ENCODE measurements at regions not wholly inside any gene's neighbourhood (a gene's known extent, or its start where the extent isn't known, plus 50 kb on each side); places are given as distances from the start of the nearest gene placed in this dataset.

GRCh38 chr2:103960129-103960513 lies 893.8 kb upstream of the POU3F3 start:
- no peak for DNase-seq

DNA sequence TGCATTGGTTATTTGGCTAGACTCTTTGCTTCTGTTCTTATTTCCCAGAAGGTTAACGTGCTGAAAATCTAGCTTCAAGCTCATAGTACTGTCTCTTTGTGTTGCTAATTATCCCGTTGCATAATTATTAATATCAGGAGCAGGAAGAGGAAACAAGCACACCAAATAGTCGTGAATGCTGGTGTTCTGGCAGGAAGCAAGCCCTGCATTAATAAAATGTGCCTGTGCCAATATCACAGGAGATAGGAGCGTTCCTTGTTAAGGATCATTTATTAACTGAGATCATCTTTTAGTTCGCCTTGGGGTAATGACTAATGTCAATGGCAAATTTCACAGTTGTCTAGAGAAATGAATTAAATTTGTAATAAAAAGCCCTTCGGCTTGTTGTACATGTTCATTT lies 893.0 kb upstream of the POU3F3 start:
- DNase-seq = no peak

DNA sequence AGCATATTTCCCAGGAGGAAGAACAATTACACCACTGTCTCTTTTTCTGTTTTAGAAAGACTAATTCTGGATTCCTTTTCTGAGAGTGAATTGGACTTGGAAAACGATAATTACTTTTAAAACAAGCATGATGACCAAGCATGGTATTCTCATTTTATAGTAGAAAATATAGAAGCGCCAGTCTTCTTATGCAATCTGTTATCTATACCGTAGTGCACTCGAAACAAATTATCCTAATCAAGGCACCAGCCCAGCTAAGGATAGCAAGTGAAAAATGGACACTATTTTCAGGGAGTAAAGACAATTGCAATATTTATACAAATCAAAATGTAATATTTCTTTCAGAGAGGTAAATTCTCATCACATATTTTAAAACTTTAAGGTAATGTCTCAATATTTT lies 892.1 kb upstream of the POU3F3 start:
- no peak for DNase-seq

DNA sequence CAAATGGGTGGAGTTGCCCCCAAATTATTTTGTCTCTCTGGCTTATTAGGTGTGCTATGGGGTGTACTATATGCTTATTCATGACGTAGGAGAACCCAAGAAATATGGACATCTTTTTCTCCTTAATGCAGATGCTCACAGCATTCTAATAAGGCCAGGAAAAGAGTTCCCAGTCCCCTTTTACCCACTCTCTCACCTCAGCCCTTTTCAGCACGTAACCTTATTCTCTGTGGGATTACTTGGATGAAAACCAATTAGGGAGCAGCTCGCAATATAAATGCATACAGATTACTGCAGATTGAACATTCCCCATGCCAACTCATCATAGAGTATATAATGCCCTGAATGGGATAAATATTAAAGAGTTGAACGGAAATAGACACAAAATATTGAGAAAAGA lies 891.2 kb upstream of the POU3F3 start:
- no peak for DNase-seq

DNA sequence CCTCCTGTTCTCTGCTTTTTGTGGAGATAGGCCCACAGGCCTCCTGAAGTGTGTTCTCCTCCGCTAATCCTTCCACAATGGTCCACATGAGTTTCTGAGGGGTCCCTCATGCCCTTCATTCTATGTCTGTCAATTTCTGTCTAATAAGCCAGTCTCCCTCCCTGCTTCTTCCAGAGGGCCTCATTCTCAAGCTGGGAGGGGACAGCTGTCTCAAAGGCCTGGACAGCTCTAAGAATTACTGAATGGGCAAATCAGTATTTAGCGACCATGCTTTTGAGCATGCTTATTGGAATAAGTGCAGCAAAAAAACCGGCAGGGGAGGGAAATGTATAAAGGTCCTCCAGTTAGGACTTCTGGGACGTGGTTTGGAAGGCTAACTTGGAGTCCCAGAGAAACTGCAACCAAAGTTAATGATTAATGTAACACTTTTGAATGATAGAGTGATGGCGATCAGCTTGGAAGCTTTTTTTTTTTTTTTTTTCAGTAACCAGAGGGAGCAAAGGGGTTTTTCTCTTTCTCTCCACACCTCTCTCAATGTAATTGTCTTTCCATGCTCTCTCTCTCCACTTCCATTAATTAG lies 890.7 kb upstream of the POU3F3 start:
- no peak for DNase-seq

GRCh38 chr2:103977241-103977640 lies 876.7 kb upstream of the POU3F3 start:
- no peak for DNase-seq

GRCh38 chr2:103977668-103978067 lies 876.2 kb upstream of the POU3F3 start:
- no peak for DNase-seq

DNA sequence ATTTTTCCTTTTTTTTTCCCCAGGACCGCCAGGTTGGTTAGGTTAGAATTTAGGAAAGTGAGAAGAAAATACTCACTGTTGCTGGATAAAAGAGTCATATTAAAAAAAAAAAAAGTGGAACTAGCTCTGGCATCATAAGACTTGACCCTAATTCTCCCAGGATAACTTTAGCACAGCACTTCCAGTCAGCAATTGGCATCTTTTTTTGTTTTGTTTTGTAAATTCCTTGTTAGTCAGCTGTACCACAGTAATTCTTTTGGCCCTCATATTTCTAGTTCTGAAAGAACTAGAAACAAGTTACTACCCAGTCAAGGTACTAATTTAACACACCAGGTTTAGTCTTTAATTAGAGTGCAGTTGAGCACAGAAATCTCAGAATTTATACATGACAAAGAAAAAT lies 873.5 kb upstream of the POU3F3 start:
- DNase-seq = no peak

- DNase-seq = no peak
These were observed 871.2 kb upstream of the POU3F3 start for GRCh38 chr2:103982691-103983090.

- no peak for DNase-seq
These were observed 867.9 kb upstream of the POU3F3 start for GRCh38 chr2:103986001-103986400.

GRCh38 chr2:103991591-103991990 lies 862.3 kb upstream of the POU3F3 start:
- DNase-seq = no peak

DNA sequence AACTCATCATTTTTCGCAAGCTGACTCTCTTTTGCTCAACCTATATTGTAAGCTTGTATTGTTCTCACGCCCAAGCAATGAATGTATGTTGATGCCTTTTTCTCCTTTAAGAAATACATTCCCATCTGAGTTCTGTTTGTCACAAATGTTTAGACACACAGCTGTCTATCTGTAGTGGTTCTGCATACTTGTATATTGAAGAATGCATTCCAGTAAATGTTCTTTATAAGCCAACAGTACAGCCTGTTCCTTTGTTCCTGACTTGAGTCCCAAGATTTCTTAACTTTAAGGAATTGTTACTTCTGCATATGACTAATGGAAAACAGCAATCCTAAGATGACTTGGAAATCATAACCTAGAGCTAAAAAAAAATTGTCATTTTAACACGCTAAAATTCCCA lies 849.1 kb upstream of the POU3F3 start:
- DNase-seq = no peak

GRCh38 chr2:104016801-104017200 lies 837.1 kb upstream of the POU3F3 start:
- DNase-seq = no peak

GRCh38 chr2:104023306-104023705 lies 830.6 kb upstream of the POU3F3 start:
- no peak for DNase-seq

DNA sequence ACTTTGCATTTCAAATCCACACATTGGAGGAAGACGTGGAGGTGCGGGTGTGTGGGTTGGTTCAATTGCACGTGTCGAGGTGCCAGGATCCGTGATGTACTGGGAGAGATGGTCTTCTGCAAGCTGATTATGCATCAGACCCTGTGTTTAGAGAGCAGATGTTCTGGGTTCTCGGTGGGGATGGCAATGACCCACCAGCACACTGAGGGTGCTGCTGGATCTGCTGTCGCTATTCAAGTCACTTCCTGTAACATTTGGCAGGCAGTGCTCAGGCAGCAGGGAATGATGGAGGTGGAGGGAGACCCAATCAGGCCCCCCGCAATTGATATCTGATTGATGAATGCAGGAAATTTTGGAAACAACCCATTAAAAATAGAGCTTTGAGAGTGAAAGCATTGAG lies 830.1 kb upstream of the POU3F3 start:
- no peak for DNase-seq

GRCh38 chr2:104025295-104025694 lies 828.6 kb upstream of the POU3F3 start:
- DNase-seq = no peak

DNA sequence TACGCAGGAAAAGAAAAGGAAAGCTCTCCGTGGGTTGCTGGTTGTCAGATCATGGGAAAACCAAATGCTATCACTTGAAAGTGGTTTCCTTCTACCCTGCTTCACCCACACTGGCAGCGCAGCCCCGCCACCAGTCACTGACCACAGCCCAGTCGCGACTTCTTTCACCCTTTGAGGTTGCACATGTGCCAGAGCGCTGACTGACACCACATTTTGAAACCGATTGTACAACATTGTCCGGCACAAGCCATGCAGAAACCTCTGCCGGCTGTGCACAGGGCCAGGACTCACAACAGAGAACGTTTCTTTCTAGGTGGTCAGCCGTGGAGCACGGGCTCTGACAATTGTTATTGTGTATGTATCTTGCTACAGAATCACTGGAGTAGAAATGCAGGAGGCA lies 827.2 kb upstream of the POU3F3 start:
- DNase-seq = no peak

DNA sequence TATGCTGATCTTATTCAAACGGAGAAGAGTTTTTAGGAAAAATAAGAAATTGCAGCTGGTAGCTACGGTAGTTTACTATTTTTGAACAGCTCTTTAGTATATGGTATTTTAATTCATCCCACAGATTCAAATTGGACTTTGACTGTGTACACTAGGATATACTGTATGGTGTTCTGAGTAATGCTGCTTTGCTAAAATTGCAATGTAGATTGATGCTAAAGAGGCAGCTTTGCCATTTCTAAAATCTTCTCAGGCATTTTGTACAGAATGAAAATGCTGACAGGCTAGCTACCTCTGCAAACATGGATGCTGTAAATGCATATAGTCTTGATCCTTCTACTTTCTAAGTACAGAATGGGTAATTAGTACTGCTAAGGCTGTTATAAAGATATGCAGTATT lies 826.6 kb upstream of the POU3F3 start:
- no peak for DNase-seq

DNA sequence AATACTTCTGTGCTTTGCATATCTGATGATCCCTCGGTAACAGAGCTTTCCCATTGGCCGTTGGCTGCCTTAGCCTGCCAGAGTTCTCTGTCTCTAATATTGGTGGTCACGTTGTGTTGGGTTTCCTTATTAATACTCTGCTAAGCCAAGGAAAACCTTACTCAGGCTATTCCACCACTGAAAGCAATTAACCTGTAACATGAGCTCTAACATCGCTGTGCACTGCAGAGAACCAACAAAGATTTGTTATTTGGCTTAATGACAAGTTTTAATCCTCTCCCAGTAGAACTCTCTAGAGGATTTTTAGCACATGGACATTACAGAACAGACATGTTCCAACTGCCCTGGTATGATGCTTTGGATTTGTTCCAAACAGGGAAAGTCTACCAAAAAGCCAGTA lies 825.9 kb upstream of the POU3F3 start:
- no peak for DNase-seq

GRCh38 chr2:104033399-104033798 lies 820.5 kb upstream of the POU3F3 start:
- no peak for DNase-seq

GRCh38 chr2:104040771-104041170 lies 813.1 kb upstream of the POU3F3 start:
- DNase-seq = no peak

DNA sequence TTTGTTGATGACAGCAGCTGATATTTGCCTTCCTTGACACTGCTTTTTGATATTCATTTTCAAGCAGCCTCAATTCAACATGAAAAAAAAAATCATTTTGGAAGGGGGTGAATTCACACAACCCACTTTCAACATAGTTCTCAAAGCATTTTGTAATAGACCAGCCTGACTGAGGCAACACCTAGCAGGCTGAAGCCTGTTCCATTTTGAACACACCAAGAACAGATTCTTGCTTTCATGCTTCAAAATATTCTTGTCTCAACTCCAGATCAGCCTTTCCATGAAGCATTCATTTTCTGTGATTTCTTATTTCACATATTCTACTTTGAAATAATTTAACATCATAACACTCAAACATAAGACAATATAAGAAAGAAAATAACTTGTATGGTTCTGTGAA lies 812.6 kb upstream of the POU3F3 start:
- DNase-seq = no peak

- no peak for DNase-seq
These were observed 810.1 kb upstream of the POU3F3 start for GRCh38 chr2:104043864-104044263.

DNA sequence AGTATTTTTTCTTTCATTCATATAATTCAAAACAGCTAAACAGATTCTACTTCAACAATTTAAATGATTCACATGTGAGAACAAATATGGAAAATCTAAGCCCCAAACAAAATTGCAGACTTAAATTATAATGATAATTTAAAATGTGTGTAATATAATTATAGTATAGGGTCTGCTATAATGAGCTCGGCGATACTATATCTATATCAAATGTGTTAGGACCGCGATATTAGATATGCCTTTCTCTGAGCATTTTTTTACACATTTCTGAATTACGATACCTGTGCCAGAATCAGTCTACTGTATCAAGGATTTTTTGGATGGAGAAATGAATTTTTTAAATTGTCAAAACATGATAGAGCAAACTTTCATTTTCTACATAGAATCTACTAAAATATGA lies 808.8 kb upstream of the POU3F3 start:
- no peak for DNase-seq

DNA sequence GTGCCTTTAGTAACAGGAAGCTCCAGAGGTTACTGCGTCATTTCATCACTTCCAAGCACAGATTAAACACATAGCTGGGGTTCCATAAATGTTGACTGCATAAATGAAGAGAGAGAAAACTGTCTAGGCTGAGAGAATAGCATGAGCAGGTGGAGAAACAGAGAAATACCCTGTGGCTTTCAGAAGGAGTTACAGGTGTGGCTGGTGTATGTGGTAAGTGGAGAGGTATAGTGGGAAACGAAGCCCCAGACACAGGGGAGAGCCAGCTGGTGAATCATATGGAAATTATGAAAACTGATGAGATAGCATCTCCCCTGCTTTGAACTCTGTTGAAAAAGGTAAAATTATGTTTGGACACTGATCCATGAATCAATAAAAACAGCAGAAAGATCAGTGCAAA lies 807.4 kb upstream of the POU3F3 start:
- no peak for DNase-seq

DNA sequence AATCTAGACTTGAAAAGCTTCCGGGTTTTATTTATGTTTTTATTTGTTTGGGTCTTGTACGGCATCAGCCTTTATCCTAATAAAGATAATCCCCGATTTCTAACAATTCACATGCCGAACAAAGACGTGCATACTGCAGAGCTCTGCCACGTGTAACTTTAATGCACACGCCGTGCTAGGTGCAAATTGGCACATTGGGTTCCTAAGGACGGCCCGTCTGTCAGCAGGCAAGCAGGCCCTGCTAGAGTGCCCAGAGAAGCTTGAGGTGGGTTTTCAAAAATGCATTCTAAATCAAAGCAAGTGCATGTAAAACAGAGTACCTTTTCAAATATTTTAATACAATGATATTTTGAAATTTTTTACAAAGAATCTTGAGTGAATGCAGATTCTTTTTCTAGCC lies 806.4 kb upstream of the POU3F3 start:
- DNase-seq = no peak

Data from stimulated activated naive CD4-positive, alpha-beta T cell (primary cell).